ENCODE measurements at regions not wholly inside any gene's neighbourhood (a gene's known extent, or its start where the extent isn't known, plus 50 kb on each side); places are given as distances from the start of the nearest gene placed in this dataset.
"Not testable (repeated sequence)": the region's sequence is repeated elsewhere in the genome, so short reads cannot be mapped to it uniquely, and the experiment has no call there.

GRCh38 chr6:156205678-156206077 is 571.5 kb upstream of the ARID1B start:
- H3K36me3 ChIP-seq (ENCODE audit: control insufficient read depth, insufficient read depth, low read length) = no peaks in the 10 kb centered on the region
- FAIRE-seq (no peak), DNase-seq (ENCODE audit: low read depth) (no peak)
- no peak overlapping the region for H3K4me3 ChIP-seq (ENCODE audit: low read depth, low read length)
- no peaks in the 10 kb centered on the region for H3K27me3 ChIP-seq (ENCODE audit: control insufficient read depth, insufficient read depth, low read length)
- TF ChIP-seq, protein P1, sequence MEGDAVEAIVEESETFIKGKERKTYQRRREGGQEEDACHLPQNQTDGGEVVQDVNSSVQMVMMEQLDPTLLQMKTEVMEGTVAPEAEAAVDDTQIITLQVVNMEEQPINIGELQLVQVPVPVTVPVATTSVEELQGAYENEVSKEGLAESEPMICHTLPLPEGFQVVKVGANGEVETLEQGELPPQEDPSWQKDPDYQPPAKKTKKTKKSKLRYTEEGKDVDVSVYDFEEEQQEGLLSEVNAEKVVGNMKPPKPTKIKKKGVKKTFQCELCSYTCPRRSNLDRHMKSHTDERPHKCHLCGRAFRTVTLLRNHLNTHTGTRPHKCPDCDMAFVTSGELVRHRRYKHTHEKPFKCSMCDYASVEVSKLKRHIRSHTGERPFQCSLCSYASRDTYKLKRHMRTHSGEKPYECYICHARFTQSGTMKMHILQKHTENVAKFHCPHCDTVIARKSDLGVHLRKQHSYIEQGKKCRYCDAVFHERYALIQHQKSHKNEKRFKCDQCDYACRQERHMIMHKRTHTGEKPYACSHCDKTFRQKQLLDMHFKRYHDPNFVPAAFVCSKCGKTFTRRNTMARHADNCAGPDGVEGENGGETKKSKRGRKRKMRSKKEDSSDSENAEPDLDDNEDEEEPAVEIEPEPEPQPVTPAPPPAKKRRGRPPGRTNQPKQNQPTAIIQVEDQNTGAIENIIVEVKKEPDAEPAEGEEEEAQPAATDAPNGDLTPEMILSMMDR (IDR thresholded peaks at IDR 0.05; ENCODE audit: insufficient read depth, low read length, severe bottlenecking) = no peak

DNA sequence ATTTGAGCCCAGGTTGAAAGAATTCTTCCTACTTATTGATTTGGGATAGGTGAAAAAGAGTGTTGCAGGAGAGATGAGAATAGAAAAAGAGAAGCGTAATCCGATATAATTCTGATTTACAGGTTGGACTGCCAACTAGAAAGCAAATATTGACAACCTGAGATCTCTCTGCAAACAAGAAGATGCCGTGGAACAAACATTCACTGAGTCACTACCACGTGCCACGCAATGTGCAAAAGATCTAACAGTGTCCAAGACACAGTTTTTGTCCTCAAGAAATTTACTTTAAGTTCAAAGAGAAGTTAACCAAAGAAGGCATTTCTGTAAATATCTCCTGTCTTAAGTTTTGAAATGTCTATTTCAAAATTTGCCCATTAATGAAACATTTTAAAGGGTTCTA is 578.0 kb upstream of the ARID1B start:
- DNase-seq (ENCODE audit: low read depth) (no peak), FAIRE-seq (no peak)
- no peaks in the 10 kb centered on the region for H3K36me3 ChIP-seq (ENCODE audit: control insufficient read depth, insufficient read depth, low read length)
- TF ChIP-seq, protein P1 (IDR thresholded peaks at IDR 0.05; ENCODE audit: insufficient read depth, low read length, severe bottlenecking) = no peak
- H3K4me3 ChIP-seq (ENCODE audit: low read depth, low read length) = no peak overlapping the region
- no peaks in the 10 kb centered on the region for H3K27me3 ChIP-seq (ENCODE audit: control insufficient read depth, insufficient read depth, low read length)

DNA sequence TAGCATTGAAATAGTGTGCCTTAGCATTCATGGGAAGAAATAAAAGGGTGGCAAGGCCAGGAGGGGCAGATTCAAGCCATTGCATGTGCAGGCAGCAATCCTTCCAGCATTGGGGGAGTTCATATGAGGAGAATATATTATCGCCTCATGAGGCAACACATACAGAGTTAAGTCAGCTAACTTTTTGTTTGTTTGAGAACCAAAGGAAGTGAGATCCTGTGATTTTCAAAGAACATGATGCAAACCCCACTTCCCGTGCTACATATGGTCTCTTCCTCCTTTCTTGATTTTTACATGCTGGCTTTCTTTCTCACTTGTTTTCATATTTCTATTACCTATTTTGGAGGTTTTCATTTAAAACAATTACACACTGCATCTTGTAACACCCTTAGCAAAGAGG is 579.7 kb upstream of the ARID1B start:
- TF ChIP-seq, protein P1 (IDR thresholded peaks at IDR 0.05; ENCODE audit: insufficient read depth, low read length, severe bottlenecking) = no peak
- no peaks in the 10 kb centered on the region for H3K27me3 ChIP-seq (ENCODE audit: control insufficient read depth, insufficient read depth, low read length)
- DNase-seq (ENCODE audit: low read depth) (no peak), FAIRE-seq (no peak)
- H3K36me3 ChIP-seq (ENCODE audit: control insufficient read depth, insufficient read depth, low read length) = no peaks in the 10 kb centered on the region
- no peak overlapping the region for H3K4me3 ChIP-seq (ENCODE audit: low read depth, low read length)

DNA sequence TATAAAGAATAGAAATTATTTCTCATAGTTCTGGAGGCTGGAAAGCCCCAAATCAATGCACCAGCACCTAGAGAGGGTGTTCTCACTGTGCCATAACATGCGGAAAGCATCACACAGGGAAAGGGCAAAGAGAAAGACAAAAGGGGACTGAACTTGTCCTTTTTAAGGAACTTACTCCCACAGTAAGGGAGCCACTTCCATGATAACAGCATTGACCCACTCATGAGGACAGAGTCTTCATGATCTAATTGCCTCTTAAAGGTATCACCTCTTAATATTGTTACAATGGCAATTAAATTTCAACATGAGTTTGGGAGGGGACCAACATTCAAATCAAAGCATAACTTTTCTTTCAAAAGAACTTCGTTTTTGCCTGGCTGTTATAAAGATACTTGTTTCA is 582.2 kb upstream of the ARID1B start:
- FAIRE-seq = no peak
- DNase-seq (ENCODE audit: low read depth) = no peak
- Histone ChIP-seq H3K27me3 (ENCODE audit: control insufficient read depth, insufficient read depth, low read length) (no peaks in the 10 kb centered on the region), H3K36me3 (ENCODE audit: control insufficient read depth, insufficient read depth, low read length) (no peaks in the 10 kb centered on the region), H3K4me3 (ENCODE audit: low read depth, low read length) (no peak overlapping the region)
- TF ChIP-seq, protein P1 (IDR thresholded peaks at IDR 0.05; ENCODE audit: insufficient read depth, low read length, severe bottlenecking) = no peak

- FAIRE-seq (no peak), DNase-seq (ENCODE audit: low read depth) (no peak)
- TF ChIP-seq, protein P1 (IDR thresholded peaks at IDR 0.05; ENCODE audit: insufficient read depth, low read length, severe bottlenecking) = no peak
Measured at GRCh38 chr6:156193381-156193780, 583.8 kb upstream of the ARID1B start.

DNA sequence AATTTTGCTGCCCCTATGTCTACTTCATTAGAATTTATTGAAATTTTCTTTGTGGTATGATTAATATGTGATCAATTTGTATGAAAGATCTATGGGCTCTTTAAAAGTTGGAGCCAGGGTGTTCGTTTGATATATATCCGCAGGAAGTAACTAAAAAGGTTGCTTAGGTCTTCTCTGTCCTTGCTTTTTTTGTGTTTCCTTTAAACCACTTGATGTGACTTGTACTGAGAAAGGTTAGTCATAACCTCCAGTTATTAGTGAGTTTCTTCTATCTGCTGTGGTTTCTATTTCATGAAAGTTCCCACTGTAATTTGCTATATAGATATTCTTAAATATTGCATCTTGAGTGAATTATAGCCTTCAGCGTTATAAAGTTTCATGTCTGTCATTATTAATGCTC is 585.3 kb upstream of the ARID1B start:
- FAIRE-seq (no peak), DNase-seq (ENCODE audit: low read depth) (no peak)
- TF ChIP-seq, protein P1 (IDR thresholded peaks at IDR 0.05; ENCODE audit: insufficient read depth, low read length, severe bottlenecking) = no peak
- Histone ChIP-seq H3K27me3 (ENCODE audit: control insufficient read depth, insufficient read depth, low read length) (no peaks in the 10 kb centered on the region), H3K36me3 (ENCODE audit: control insufficient read depth, insufficient read depth, low read length) (no peaks in the 10 kb centered on the region), H3K4me3 (ENCODE audit: low read depth, low read length) (no peak overlapping the region)

More at GRCh38 chr6:156193381-156193780, 583.8 kb upstream of the ARID1B start:
- Histone ChIP-seq H3K36me3 (ENCODE audit: control insufficient read depth, insufficient read depth, low read length) (no peaks in the 10 kb centered on the region), H3K27me3 (ENCODE audit: control insufficient read depth, insufficient read depth, low read length) (no peaks in the 10 kb centered on the region), H3K4me3 (ENCODE audit: low read depth, low read length) (no peak overlapping the region)

DNA sequence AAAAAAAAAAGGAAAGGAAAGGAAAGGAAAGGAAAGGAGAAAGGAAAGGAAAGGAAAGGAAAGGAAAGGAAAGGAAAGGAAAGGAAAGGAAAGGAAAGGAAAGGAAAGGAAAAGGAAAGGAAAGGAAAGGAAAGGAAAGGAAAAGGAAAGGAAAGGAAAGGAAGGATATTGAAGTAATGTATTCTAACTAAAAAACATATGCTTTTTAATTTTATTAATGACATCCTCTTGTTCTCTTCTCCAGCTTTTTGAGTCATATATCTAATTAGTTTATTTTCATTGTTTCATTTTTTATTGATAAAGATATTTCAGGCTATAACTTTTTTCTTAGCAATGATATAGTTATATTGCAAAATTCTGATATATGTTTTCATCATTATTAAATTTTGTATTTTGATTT is 585.8 kb upstream of the ARID1B start:
- H3K4me3 ChIP-seq (ENCODE audit: low read depth, low read length); DNase-seq (ENCODE audit: low read depth); H3K27me3 ChIP-seq (ENCODE audit: control insufficient read depth, insufficient read depth, low read length); FAIRE-seq; H3K36me3 ChIP-seq (ENCODE audit: control insufficient read depth, insufficient read depth, low read length): not testable (repeated sequence)
